ENCODE measurements at regions not wholly inside any gene's neighbourhood (a gene's known extent, or its start where the extent isn't known, plus 50 kb on each side); places are given as distances from the start of the nearest gene placed in this dataset.

- Histone ChIP-seq H2AFZ (ENCODE audit: low read depth, low read length) (no peak overlapping the region), H3K9me3 (ENCODE audit: low read length) (no peaks in the 10 kb centered on the region), H4K20me1 (ENCODE audit: insufficient read depth) (no peaks in the 10 kb centered on the region), H3K9me2 (ENCODE audit: insufficient read depth, low read length) (no peaks in the 10 kb centered on the region), H3K27me3 (ENCODE audit: insufficient read depth, low read depth, low read length) (no peaks in the 10 kb centered on the region), H3K9ac (ENCODE audit: low read length) (no peak overlapping the region), H3K27ac (ENCODE audit: low read length) (no peak overlapping the region), H3K4me2 (ENCODE audit: low read length) (no peak overlapping the region), H3K4me3 (ENCODE audit: low read length) (no peak overlapping the region), H3K36me3 (ENCODE audit: insufficient read depth, low read length) (no peaks in the 10 kb centered on the region), H3F3A (ENCODE audit: insufficient read depth, low read length, poor library complexity, severe bottlenecking) (no peaks in the 10 kb centered on the region), H3K79me2 (replicated peaks; ENCODE audit: insufficient read depth, low read length) (no peaks in the 10 kb centered on the region)
- TF ChIP-seq SMC3 (conservative IDR thresholded peaks at IDR 0.05; ENCODE audit: poor library complexity) (no peak), POLR2AphosphoS5 (IDR thresholded peaks at IDR 0.05) (no peak), EP300 (conservative IDR thresholded peaks at IDR 0.05; ENCODE audit: poor library complexity, severe bottlenecking) (no peak), EZH2 (IDR thresholded peaks at IDR 0.05; ENCODE audit: borderline replicate concordance, insufficient read depth, low read length, poor library complexity, severe bottlenecking) (no peak), CTCF (IDR thresholded peaks at IDR 0.05; ENCODE audit: poor library complexity, severe bottlenecking) (no peak), RAD21 (conservative IDR thresholded peaks at IDR 0.05) (no peak), TAF1 (IDR thresholded peaks at IDR 0.05; ENCODE audit: low read depth) (no peak), MXI1 (conservative IDR thresholded peaks at IDR 0.05; ENCODE audit: poor library complexity, severe bottlenecking) (no peak), REST (IDR thresholded peaks at IDR 0.05; ENCODE audit: borderline replicate concordance) (no peak)
Observed at GRCh38 chr20:51888291-51888690, 86.0 kb upstream of the SALL4 start.

- no peaks in the 10 kb centered on the region for H4K20me1 ChIP-seq (ENCODE audit: insufficient read depth)
- no peak overlapping the region for H3K9ac ChIP-seq (ENCODE audit: low read length)
- TF ChIP-seq EZH2 (IDR thresholded peaks at IDR 0.05; ENCODE audit: borderline replicate concordance, insufficient read depth, low read length, poor library complexity, severe bottlenecking) (no peak), SMC3 (conservative IDR thresholded peaks at IDR 0.05; ENCODE audit: poor library complexity) (no peak), RAD21 (conservative IDR thresholded peaks at IDR 0.05) (no peak), POLR2AphosphoS5 (IDR thresholded peaks at IDR 0.05) (no peak), EP300 (conservative IDR thresholded peaks at IDR 0.05; ENCODE audit: poor library complexity, severe bottlenecking) (no peak), CTCF (IDR thresholded peaks at IDR 0.05; ENCODE audit: poor library complexity, severe bottlenecking) (no peak), MXI1 (conservative IDR thresholded peaks at IDR 0.05; ENCODE audit: poor library complexity, severe bottlenecking) (no peak), TAF1 (IDR thresholded peaks at IDR 0.05; ENCODE audit: low read depth) (no peak), REST (IDR thresholded peaks at IDR 0.05; ENCODE audit: borderline replicate concordance) (no peak)
- H3K9me3 ChIP-seq (ENCODE audit: low read length), result no peaks in the 10 kb centered on the region
- H3K27ac ChIP-seq (ENCODE audit: low read length), result no peak overlapping the region
- no peaks in the 10 kb centered on the region for H3K9me2 ChIP-seq (ENCODE audit: insufficient read depth, low read length)
- no peaks in the 10 kb centered on the region for H3K27me3 ChIP-seq (ENCODE audit: insufficient read depth, low read depth, low read length)
- no peaks in the 10 kb centered on the region for H3K36me3 ChIP-seq (ENCODE audit: insufficient read depth, low read length)
- H3K79me2 ChIP-seq (replicated peaks; ENCODE audit: insufficient read depth, low read length), result no peaks in the 10 kb centered on the region
- H3K4me3 ChIP-seq (ENCODE audit: low read length), result no peak overlapping the region
- no peak overlapping the region for H3K4me2 ChIP-seq (ENCODE audit: low read length)
- no peak overlapping the region for H2AFZ ChIP-seq (ENCODE audit: low read depth, low read length)
- no peaks in the 10 kb centered on the region for H3F3A ChIP-seq (ENCODE audit: insufficient read depth, low read length, poor library complexity, severe bottlenecking)
Observed at GRCh38 chr20:51886891-51887608, 84.7 kb upstream of the SALL4 start.

Data from neural cell (in vitro differentiated cells).